ENCODE measurements at regions not wholly inside any gene's neighbourhood (a gene's known extent, or its start where the extent isn't known, plus 50 kb on each side); places are given as distances from the start of the nearest gene placed in this dataset.
A peak's percentile ranks its signal among the peaks of the same experiment; 100 is the strongest.

GRCh38 chr2:107595285-107595684 is 231.4 kb upstream of the RGPD4 start (continued):
- TF ChIP-seq ZNF331 (CRISPR knock-in tag; IDR thresholded peaks at IDR 0.05; ENCODE audit: low read depth): no peak
- TF ChIP-seq EZH2phosphoT487 (IDR thresholded peaks at IDR 0.05; ENCODE audit: unreplicated experiment): no peak
- TF ChIP-seq, protein P1, sequence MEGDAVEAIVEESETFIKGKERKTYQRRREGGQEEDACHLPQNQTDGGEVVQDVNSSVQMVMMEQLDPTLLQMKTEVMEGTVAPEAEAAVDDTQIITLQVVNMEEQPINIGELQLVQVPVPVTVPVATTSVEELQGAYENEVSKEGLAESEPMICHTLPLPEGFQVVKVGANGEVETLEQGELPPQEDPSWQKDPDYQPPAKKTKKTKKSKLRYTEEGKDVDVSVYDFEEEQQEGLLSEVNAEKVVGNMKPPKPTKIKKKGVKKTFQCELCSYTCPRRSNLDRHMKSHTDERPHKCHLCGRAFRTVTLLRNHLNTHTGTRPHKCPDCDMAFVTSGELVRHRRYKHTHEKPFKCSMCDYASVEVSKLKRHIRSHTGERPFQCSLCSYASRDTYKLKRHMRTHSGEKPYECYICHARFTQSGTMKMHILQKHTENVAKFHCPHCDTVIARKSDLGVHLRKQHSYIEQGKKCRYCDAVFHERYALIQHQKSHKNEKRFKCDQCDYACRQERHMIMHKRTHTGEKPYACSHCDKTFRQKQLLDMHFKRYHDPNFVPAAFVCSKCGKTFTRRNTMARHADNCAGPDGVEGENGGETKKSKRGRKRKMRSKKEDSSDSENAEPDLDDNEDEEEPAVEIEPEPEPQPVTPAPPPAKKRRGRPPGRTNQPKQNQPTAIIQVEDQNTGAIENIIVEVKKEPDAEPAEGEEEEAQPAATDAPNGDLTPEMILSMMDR (conservative IDR thresholded peaks at IDR 0.05; ENCODE audit: low read depth in 2 of 2): no peak
- no peak for TF ChIP-seq EZH2 (IDR thresholded peaks at IDR 0.05; ENCODE audit: low read depth, unreplicated experiment)
- TF ChIP-seq JUNB (IDR thresholded peaks at IDR 0.05; ENCODE audit: unreplicated experiment): no peak
- TF ChIP-seq NANOG (IDR thresholded peaks at IDR 0.05; ENCODE audit: borderline replicate concordance): no peak
- TF ChIP-seq ETS1 (IDR thresholded peaks at IDR 0.05): no peak

DNA sequence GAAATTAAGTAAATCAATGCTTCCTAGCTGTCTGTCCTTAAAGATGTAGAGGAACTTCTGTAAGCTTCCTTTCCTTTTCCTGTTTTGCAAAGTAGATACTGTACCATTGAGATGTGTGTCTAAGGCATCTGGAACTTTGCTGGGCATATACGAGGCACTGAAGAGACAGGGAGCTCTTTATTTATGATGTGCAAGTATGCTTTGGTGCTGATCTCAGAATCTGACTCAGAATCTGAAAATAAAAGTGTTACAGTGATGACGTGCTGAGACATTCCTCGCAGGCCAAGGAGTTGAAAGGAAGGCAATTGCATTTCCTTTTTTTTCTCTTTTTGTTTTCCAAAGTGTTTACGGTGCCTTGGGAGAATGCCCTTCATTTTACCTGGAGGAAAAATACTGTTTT is 230.9 kb upstream of the RGPD4 start:
- Mint-ChIP-seq H3K4me3 (no peak overlapping the region), H3K9me3 (no peaks in the 10 kb centered on the region), H3K27me3 (ENCODE audit: insufficient read depth, low read depth, poor library complexity) (no peaks in the 10 kb centered on the region), H3K4me1 (peaks cover 7% of the 10 kb centered on the region; the same call in 2 of the 3 replicates), H3K27ac (no peak overlapping the region), H3K36me3 (ENCODE audit: low read depth) (no peaks in the 10 kb centered on the region; the same call in 2 of the 3 replicates)
- Histone ChIP-seq H3K4me2 (no peak overlapping the region), H3F3A (replicated peaks; ENCODE audit: low read depth) (no peaks in the 10 kb centered on the region), H2AFZ (peak overlapping the region; percentile 38; the same call in 1 of the 2 replicates), H4K20me1 (replicated peaks; ENCODE audit: insufficient read depth) (no peaks in the 10 kb centered on the region), H3K36me3 (ENCODE audit: insufficient read depth) (no peaks in the 10 kb centered on the region), H3K27me3 (ENCODE audit: insufficient read depth) (no peaks in the 10 kb centered on the region), H3K27ac (ENCODE audit: low read depth) (no peak overlapping the region), H3K4me3 (no peak overlapping the region), H3K79me2 (replicated peaks; ENCODE audit: insufficient read depth) (no peaks in the 10 kb centered on the region), H3K4me1 (ENCODE audit: insufficient read depth) (no peaks in the 10 kb centered on the region), H3K9me2 (ENCODE audit: insufficient read depth) (no peaks in the 10 kb centered on the region)
- peak; percentile 8 for DNase-seq (ENCODE audit: low spot score)
- no peak for ATAC-seq
- TF ChIP-seq EZH2phosphoT487 (IDR thresholded peaks at IDR 0.05; ENCODE audit: unreplicated experiment) (no peak), ZNF462 (CRISPR knock-in tag; IDR thresholded peaks at IDR 0.05) (no peak), STAT1 (IDR thresholded peaks at IDR 0.05; ENCODE audit: unreplicated experiment) (no peak), NANOG (IDR thresholded peaks at IDR 0.05; ENCODE audit: borderline replicate concordance) (no peak), POLR2AphosphoS5 (IDR thresholded peaks at IDR 0.05; ENCODE audit: low read depth) (no peak), ETS1 (IDR thresholded peaks at IDR 0.05) (no peak), ZNF331 (CRISPR knock-in tag; IDR thresholded peaks at IDR 0.05; ENCODE audit: low read depth) (no peak), CREB1 (CRISPR knock-in tag; IDR thresholded peaks at IDR 0.05; ENCODE audit: low read depth) (no peak)
- TF ChIP-seq, protein P1 (conservative IDR thresholded peaks at IDR 0.05; ENCODE audit: low read depth in 2 of 2): no peak
